ENCODE measurements at regions not wholly inside any gene's neighbourhood (a gene's known extent, or its start where the extent isn't known, plus 50 kb on each side); places are given as distances from the start of the nearest gene placed in this dataset.

GRCh38 chr10:113397047-113397446 is 155.8 kb upstream of the HABP2 start:
- H3K36me3 ChIP-seq, result no peaks in the 10 kb centered on the region
- H3K27ac ChIP-seq, result no peak overlapping the region
- TF ChIP-seq CTCF (IDR thresholded peaks at IDR 0.05), result no peak
- no peak for DNase-seq
- no peak overlapping the region for H3K9ac ChIP-seq (ENCODE audit: low read depth in 2 of 2, low read length in 2 of 2)
- intact Hi-C loops (cut with DNase I), result no loop called here
- H3K4me3 ChIP-seq, result no peak overlapping the region
- no peaks in the 10 kb centered on the region for H3K9me3 ChIP-seq
- no peaks in the 10 kb centered on the region for H3K4me1 ChIP-seq
- H3K27me3 ChIP-seq, result no peaks in the 10 kb centered on the region

DNA sequence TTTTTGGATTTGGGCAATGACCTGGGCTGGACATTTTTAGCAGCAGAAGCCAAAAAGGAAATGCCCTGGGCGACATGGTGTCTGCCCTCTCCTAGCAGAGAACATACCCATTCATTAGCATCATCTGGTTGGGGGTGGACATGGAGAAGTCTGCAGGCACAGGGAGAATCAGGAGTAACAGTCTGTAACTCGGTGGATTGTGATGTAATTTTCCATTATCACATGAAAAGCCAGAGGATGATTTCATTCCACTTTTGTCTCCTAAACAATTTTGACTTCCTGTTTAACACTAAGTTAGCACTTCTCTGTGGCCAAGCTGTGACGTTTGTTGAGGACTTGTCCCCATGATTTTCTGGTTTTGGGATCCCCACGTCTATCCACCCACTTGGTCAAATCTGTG is 153.8 kb upstream of the HABP2 start:
- H3K4me1 ChIP-seq, result no peaks in the 10 kb centered on the region
- no peak overlapping the region for H3K4me3 ChIP-seq
- H3K9ac ChIP-seq (ENCODE audit: low read depth in 2 of 2, low read length in 2 of 2), result no peak overlapping the region
- no peaks in the 10 kb centered on the region for H3K36me3 ChIP-seq
- no peak for TF ChIP-seq CTCF (IDR thresholded peaks at IDR 0.05)
- intact Hi-C loops (cut with DNase I), result no loop called here
- no peak for DNase-seq
- H3K27me3 ChIP-seq, result no peaks in the 10 kb centered on the region
- H3K27ac ChIP-seq, result no peak overlapping the region
- H3K9me3 ChIP-seq, result no peaks in the 10 kb centered on the region

DNA sequence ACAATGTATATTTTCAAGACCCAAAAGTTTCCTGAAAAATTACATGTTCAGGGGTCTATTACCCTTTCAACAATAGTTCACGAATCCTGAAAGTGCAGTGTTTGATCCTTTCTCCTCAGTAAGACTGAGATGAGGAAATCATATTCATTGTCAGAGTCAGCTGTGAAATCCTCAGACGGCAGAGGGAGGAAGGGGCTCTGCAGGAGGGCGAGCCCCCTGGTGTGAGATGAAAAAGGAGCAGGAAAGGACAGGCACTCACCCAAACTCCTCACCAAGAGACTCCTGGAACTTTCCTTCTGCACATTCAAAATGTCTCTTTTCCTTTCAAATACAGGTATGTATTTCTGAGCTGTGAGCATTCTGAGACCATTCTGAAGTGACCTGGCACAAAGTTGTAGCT is 150.3 kb upstream of the HABP2 start:
- Histone ChIP-seq H3K9me3 (no peaks in the 10 kb centered on the region), H3K27me3 (no peaks in the 10 kb centered on the region), H3K36me3 (no peaks in the 10 kb centered on the region), H3K4me3 (no peak overlapping the region), H3K9ac (ENCODE audit: low read depth in 2 of 2, low read length in 2 of 2) (no peak overlapping the region), H3K27ac (no peak overlapping the region), H3K4me1 (no peaks in the 10 kb centered on the region)
- intact Hi-C loops (cut with DNase I), result no loop called here
- no peak for TF ChIP-seq CTCF (IDR thresholded peaks at IDR 0.05)
- no peak for DNase-seq

DNA sequence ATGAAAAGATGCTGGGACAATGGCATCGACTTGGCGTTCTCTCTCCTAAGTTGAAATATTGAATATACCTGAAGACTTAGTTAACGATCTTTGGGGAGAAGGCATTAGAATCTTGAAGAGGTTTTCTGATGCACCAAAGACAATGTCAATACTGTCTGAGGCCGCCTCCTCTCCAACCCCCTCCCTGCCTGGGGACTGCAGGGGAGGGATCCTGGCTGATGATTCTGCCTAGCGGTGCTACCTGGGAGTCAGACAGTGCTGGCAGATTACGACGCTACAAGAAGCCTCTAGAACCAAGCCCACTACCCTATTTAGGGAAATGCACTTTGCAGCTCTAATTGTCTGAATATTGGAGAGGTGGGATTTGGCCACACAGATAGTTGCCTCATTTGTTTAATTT is 145.6 kb upstream of the HABP2 start:
- no peak for DNase-seq
- Histone ChIP-seq H3K27ac (no peak overlapping the region), H3K4me3 (no peak overlapping the region), H3K9me3 (no peaks in the 10 kb centered on the region), H3K36me3 (no peaks in the 10 kb centered on the region), H3K9ac (ENCODE audit: low read depth in 2 of 2, low read length in 2 of 2) (no peak overlapping the region), H3K4me1 (no peaks in the 10 kb centered on the region), H3K27me3 (no peaks in the 10 kb centered on the region)
- intact Hi-C loops (cut with DNase I), result no loop called here
- TF ChIP-seq CTCF (IDR thresholded peaks at IDR 0.05), result no peak

DNA sequence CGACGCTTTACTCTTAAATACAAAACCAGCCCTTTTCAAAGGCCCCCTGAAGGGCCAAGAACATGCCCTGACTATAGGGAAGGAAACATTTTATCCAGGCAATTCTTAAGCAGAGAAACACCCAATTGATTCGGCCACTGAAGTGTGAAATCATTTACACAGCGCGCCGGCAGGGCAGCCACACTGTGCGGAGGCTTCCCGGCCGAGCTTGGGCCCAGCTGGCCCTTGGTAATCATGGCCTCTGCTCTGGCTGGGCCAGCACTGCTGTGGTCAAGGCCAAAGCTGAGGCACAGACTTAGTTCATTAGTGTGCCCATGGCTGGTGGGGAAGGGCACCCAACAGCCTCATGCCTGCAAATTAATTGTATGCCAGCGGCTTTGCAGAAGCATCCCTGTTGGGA is 143.7 kb upstream of the HABP2 start:
- H3K4me3 ChIP-seq, result no peak overlapping the region
- intact Hi-C loops (cut with DNase I), result no loop called here
- no peak for TF ChIP-seq CTCF (IDR thresholded peaks at IDR 0.05)
- DNase-seq, result no peak
- H3K36me3 ChIP-seq, result no peaks in the 10 kb centered on the region
- no peak overlapping the region for H3K9ac ChIP-seq (ENCODE audit: low read depth in 2 of 2, low read length in 2 of 2)
- H3K4me1 ChIP-seq, result no peaks in the 10 kb centered on the region
- H3K27me3 ChIP-seq, result no peaks in the 10 kb centered on the region
- no peak overlapping the region for H3K27ac ChIP-seq
- no peaks in the 10 kb centered on the region for H3K9me3 ChIP-seq

DNA sequence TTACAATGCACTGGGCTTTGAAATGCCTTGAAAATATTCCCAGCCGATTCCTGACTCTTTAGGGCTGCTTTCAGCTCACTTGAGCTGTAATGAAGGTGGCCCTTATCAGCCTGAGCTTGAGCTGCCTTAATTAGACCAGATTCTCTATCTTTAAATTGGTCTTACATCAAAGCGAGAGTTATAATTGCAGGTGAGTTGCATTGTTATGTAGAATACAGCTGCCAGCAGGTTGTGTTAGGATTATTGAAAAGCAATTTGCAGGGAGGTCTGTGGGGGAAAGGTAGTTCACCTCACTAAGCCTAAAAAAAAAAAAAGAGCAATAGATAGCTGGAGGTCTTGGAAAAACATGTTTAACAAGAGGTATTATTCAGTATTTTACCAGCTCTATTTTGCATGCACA is 142.2 kb upstream of the HABP2 start:
- H3K4me1 ChIP-seq, result no peaks in the 10 kb centered on the region
- no peak overlapping the region for H3K4me3 ChIP-seq
- TF ChIP-seq CTCF (IDR thresholded peaks at IDR 0.05), result no peak
- no peak overlapping the region for H3K9ac ChIP-seq (ENCODE audit: low read depth in 2 of 2, low read length in 2 of 2)
- no peak for DNase-seq
- no peaks in the 10 kb centered on the region for H3K36me3 ChIP-seq
- H3K9me3 ChIP-seq, result no peaks in the 10 kb centered on the region
- intact Hi-C loops (cut with DNase I), result no loop called here
- H3K27me3 ChIP-seq, result no peaks in the 10 kb centered on the region
- no peak overlapping the region for H3K27ac ChIP-seq
